AG10803 (cell line): ENCODE measurements at regions not wholly inside any gene's neighbourhood (a gene's known extent, or its start where the extent isn't known, plus 50 kb on each side); places are given as distances from the start of the nearest gene placed in this dataset.

Experiments used
- DNase-seq: peaks from one replicate; pipeline ENCODE4 v3.0.0; 2010; ENCODE audit warnings: low read depth
- H3K4me3 ChIP-seq: 2 replicates; pipeline ENCODE4 v1.5.1; 2011; ENCODE audit warnings: mild to moderate bottlenecking, low read length, control low read depth
- CTCF ChIP-seq: conservative IDR thresholded peaks from 2 replicates; pipeline ENCODE4 v1.5.1; 2011; ENCODE audit warnings: mild to moderate bottlenecking, low read length, control low read depth, inconsistent platforms

GRCh38 chr9:103714992-103715391, 379.1 kb upstream of the SMC2 start:
- no peak overlapping the region for H3K4me3 ChIP-seq
- no peak for TF ChIP-seq CTCF
- DNase-seq, result no peak

- TF ChIP-seq CTCF, result no peak
- no peak for DNase-seq
- H3K4me3 ChIP-seq, result no peak overlapping the region
These were observed 373.1 kb upstream of the SMC2 start for GRCh38 chr9:103721056-103721455.

- no peak overlapping the region for H3K4me3 ChIP-seq
- TF ChIP-seq CTCF, result no peak
- DNase-seq, result no peak
These were observed 363.2 kb upstream of the SMC2 start for GRCh38 chr9:103730866-103731265.

GRCh38 chr9:103731541-103731940, 362.6 kb upstream of the SMC2 start:
- H3K4me3 ChIP-seq, result no peak overlapping the region
- no peak for DNase-seq
- no peak for TF ChIP-seq CTCF

GRCh38 chr9:103734471-103734870, 359.6 kb upstream of the SMC2 start:
- H3K4me3 ChIP-seq, result no peak overlapping the region
- TF ChIP-seq CTCF, result no peak
- no peak for DNase-seq

- TF ChIP-seq CTCF, result no peak
- H3K4me3 ChIP-seq, result no peak overlapping the region
- no peak for DNase-seq
These were observed 338.7 kb upstream of the SMC2 start for GRCh38 chr9:103755441-103755840.

GRCh38 chr9:103755986-103756385, 338.1 kb upstream of the SMC2 start:
- no peak for TF ChIP-seq CTCF
- DNase-seq, result no peak
- no peak overlapping the region for H3K4me3 ChIP-seq
